K562 (cell line): ENCODE measurements at regions not wholly inside any gene's neighbourhood (a gene's known extent, or its start where the extent isn't known, plus 50 kb on each side); places are given as distances from the start of the nearest gene placed in this dataset. TPM values are rescaled to one million over a fixed set of nuclear protein-coding genes. Genes with fewer than 3 reads are reported as not detected.
"Not testable (repeated sequence)": the region's sequence is repeated elsewhere in the genome, so short reads cannot be mapped to it uniquely, and the experiment has no call there.

Experiments used
- ATAC-seq: fragments of 200-7000 bp; cut with Tn5 transposase; 3 replicates; pipeline ENCODE4 v1.9.1; 2020; ENCODE audit warnings: moderate library complexity
- BruUV-seq: library from RNA; stranded (reverse); fragments of 400-500 nt; replicated peaks from 2 replicates; lab custom pipeline; 2021; lab: Mats Ljungman, UMichigan
- CTCF ChIA-PET: fragments of 300-600 bp; formaldehyde crosslinking; extraction: SDS; loops from one replicate; lab custom pipeline; 2021; ENCODE audit warnings: low intra/inter-chr PET ratio; lab: Yijun Ruan, JAX
- POLR2A ChIA-PET: fragments of 300-600, 350-650 bp; sonication (Branson Sonifier 250); formaldehyde crosslinking; extraction: SDS; loops from one replicate; lab custom pipeline; 2021; ENCODE audit warnings: antibody characterized with exemption, inconsistent platforms; lab: Yijun Ruan, JAX
- DNase-seq, 4 experiments: peaks; one replicate each; pipeline versions ENCODE4 v3.0.0 to v3.0.0-alpha.2; 2011 to 2018; ENCODE audit warnings: low spot score in 3 of 4, mixed read lengths in 3 of 4; ENCODE audit errors: extremely low read depth in 1 of 4
- FAIRE-seq: peaks from 2 replicates; lab custom pipeline; 2011; peaks lifted over from hg19 to GRCh38; lab: Jason Lieb, UNC
- H2AFZ ChIP-seq: 2 replicates; pipeline ENCODE4 v1.6.0; 2011; ENCODE audit warnings: low read depth, low read length, control low read depth, inconsistent platforms
- H3K27ac ChIP-seq: fragments of 200-600 bp; 3 replicates; pipeline ENCODE4 v1.8.0; 2011; ENCODE audit warnings: low read depth, mild to moderate bottlenecking, control low read depth, inconsistent platforms, low read length, moderate library complexity, mixed read lengths; ENCODE audit errors: extremely low read depth
- H3K27me3 ChIP-seq, 2 experiments: fragments of 300-600 bp in 1 of 2; 2 replicates in 1 of 2; 3 replicates in 1 of 2; pipeline versions ENCODE4 v1.6.0 to v1.8.0; 2011; ENCODE audit warnings: inconsistent platforms in 2 of 2, low read length in 2 of 2, mild to moderate bottlenecking in 1 of 2, mixed read lengths in 1 of 2, moderate library complexity in 1 of 2; ENCODE audit not compliant: control insufficient read depth in 2 of 2, insufficient read depth in 2 of 2
- H3K36me3 ChIP-seq: fragments of 300-600 bp; 3 replicates; pipeline ENCODE4 v1.8.0; 2011; ENCODE audit warnings: mild to moderate bottlenecking, low read length, inconsistent platforms; ENCODE audit not compliant: control insufficient read depth, insufficient read depth
- H3K4me1 ChIP-seq, 2 experiments: fragments of 200-600 bp in 1 of 2; replicated peaks in 1 of 2; 2 replicates in 1 of 2; 3 replicates in 1 of 2; pipeline versions ENCODE4 v1.5.1 to v1.8.0; 2011; ENCODE audit warnings: inconsistent platforms in 2 of 2, low read length in 2 of 2, mild to moderate bottlenecking in 1 of 2, mixed read lengths in 1 of 2, moderate library complexity in 1 of 2; ENCODE audit not compliant: control insufficient read depth in 2 of 2, insufficient read depth in 2 of 2
- H3K4me2 ChIP-seq: 2 replicates; pipeline ENCODE4 v1.6.1; 2011; ENCODE audit warnings: low read length, control low read depth, inconsistent platforms, mixed read lengths; ENCODE audit not compliant: insufficient read depth
- H3K4me3 ChIP-seq: fragments of 200-600 bp; sonication (generic), shearing (Covaris generic); 2 replicates; pipeline ENCODE4 v1.5.1; 2016; ENCODE audit warnings: control low read depth, inconsistent platforms
- H3K79me2 ChIP-seq: fragments of 200-600 bp; 3 replicates; pipeline ENCODE4 v1.8.0; 2011; ENCODE audit warnings: low read length, inconsistent platforms; ENCODE audit not compliant: control insufficient read depth, insufficient read depth
- H3K9ac ChIP-seq, 2 experiments: 2 replicates each; pipeline versions ENCODE4 v1.6.0 to v1.6.1; 2011; ENCODE audit warnings: low read depth in 2 of 2, low read length in 2 of 2, control low read depth in 1 of 2, inconsistent platforms in 1 of 2, mild to moderate bottlenecking in 1 of 2, mixed read lengths in 1 of 2; ENCODE audit not compliant: insufficient read depth in 1 of 2
- H3K9me1 ChIP-seq: one replicate; pipeline ENCODE4 v1.6.0; 2011; ENCODE audit warnings: inconsistent platforms, mild to moderate bottlenecking, low read length, moderate library complexity; ENCODE audit not compliant: control insufficient read depth, insufficient read depth
- H3K9me3 ChIP-seq: replicated peaks from 2 replicates; pipeline ENCODE4 v1.5.1; 2011; ENCODE audit warnings: low read depth, low read length, inconsistent platforms; ENCODE audit not compliant: control insufficient read depth, insufficient read depth
- H4K20me1 ChIP-seq: replicated peaks from 2 replicates; pipeline ENCODE4 v1.6.1; 2011; ENCODE audit warnings: low read length, inconsistent platforms, mixed read lengths; ENCODE audit not compliant: control insufficient read depth, insufficient read depth
- CEBPB ChIP-seq: fragments of 450-650 bp; IDR thresholded peaks from 2 replicates; pipeline ENCODE4 v1.6.1; 2016; ENCODE audit warnings: missing genetic modification characterization, missing compliant biosample characterization
- NFIC ChIP-seq: fragments of 450-650 bp; IDR thresholded peaks from 2 replicates; pipeline ENCODE4 v1.6.1; 2017; ENCODE audit warnings: mild to moderate bottlenecking, inconsistent platforms
- NFIX ChIP-seq: fragments of 250-450 bp; sonication (Bioruptor Pico); IDR thresholded peaks from 2 replicates; pipeline ENCODE4 v1.4.0; 2020; ENCODE audit warnings: low read depth, mild to moderate bottlenecking, moderate library complexity
- WGBS: fragments of 100-300 bp; shearing (Covaris generic); methylation state at CpG from one replicate; pipeline ENCODE4 v1.1.6; 2016; ENCODE audit warnings: low coverage, mixed read lengths; ENCODE audit not compliant: insufficient coverage; ENCODE audit errors: missing lambda C conversion rate; 5-methylcytosine and 5-hydroxymethylcytosine counted together
- in situ Hi-C: fragments of 300-500 bp; cut with MboI; formaldehyde crosslinking; loops from 4 replicates; pipeline ENCODE4 v1.15.0; 2018; ENCODE audit warnings: inconsistent platforms, mixed read lengths
- intact Hi-C: fragments of 100-400 bp; cut with micrococcal nuclease; formaldehyde crosslinking; loops from 2 replicates; pipeline ENCODE4 v1.14.2; 2022
- small RNA-seq: library from RNA; depleted of rRNA; stranded (forward); fragments of <200 nt; gene quantifications from one replicate; pipeline ENCODE3, GENCODE V24; 2014

DNA sequence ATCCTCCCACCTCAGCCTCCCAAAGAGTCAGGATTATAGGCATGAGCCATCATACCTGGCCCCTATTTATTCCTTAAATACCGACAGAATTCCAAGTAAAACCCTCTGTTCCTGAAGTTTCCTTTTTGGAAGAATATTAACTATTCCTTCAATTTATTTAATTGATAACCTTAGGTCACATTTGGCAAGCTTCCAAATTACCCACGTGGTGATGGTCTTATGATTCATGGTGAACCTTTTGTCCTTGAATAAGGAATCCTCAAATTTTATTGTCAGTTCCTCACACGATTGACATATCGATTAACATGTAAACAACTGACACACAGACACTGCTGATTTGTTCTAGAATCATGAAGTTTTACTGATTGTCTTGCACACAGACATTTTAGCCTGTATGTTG lies 130.6 kb upstream of the LRRC61 start:
- FAIRE-seq, in situ Hi-C loops, H4K20me1 ChIP-seq, ATAC-seq, H3K27ac ChIP-seq, H2AFZ ChIP-seq, H3K27me3 ChIP-seq, H3K4me2 ChIP-seq, H3K4me1 ChIP-seq, DNase-seq, H3K79me2 ChIP-seq, CTCF ChIA-PET, H3K4me3 ChIP-seq, BruUV-seq, H3K9ac ChIP-seq, H3K36me3 ChIP-seq, H3K9me3 ChIP-seq, intact Hi-C loops, H3K9me1 ChIP-seq: not testable (repeated sequence)
- 4% methylated on average over 4 of the region's 4 CpGs for WGBS
- TF ChIP-seq NFIC: peak; percentile 82
- TF ChIP-seq NFIX (CRISPR knock-in tag): peak; percentile 52
- 0 out of 2 replicates have a peak, but pooled peaks have one; percentile 28 for TF ChIP-seq CEBPB
- POLR2A ChIA-PET: interaction anchor here (0.6 kb wide), 2 partner anchors 289 to 367 kb away, joined by 3 read pairs; no protein-coding TSS in a partner anchor

DNA sequence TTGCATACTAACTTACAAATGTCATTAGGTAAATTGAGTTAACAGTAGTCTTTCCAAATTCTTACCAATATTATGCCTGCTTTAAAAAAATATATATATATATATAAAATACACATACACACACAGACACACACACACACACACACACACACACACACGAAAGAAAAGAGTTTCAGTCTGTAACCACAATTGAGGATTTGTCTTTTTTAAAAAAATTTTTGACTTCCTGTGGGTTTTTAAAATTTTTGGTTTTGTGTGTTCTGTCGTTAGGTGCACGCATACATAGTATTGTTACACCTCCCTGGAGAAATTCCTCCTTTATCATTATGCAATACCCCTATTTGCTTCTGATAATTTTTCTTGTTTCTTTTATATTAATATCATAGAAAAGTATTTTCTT lies 129.3 kb upstream of the LRRC61 start:
- ATAC-seq, CTCF ChIA-PET, H3K4me2 ChIP-seq, H3K4me3 ChIP-seq, H3K36me3 ChIP-seq, DNase-seq, H3K27me3 ChIP-seq, POLR2A ChIA-PET, FAIRE-seq, H4K20me1 ChIP-seq, in situ Hi-C loops, H3K9me3 ChIP-seq, H3K79me2 ChIP-seq, H3K27ac ChIP-seq, H2AFZ ChIP-seq, intact Hi-C loops, H3K4me1 ChIP-seq, BruUV-seq, H3K9ac ChIP-seq, H3K9me1 ChIP-seq: not testable (repeated sequence)
- 2% methylated on average over 3 of the region's 3 CpGs for WGBS

Small RNA genes in the stretch of these regions (small RNA-seq; reads per million reads assigned to genes)
- gene AC092666.2: not detected
